NAMALWA (cell line): ENCODE measurements at regions not wholly inside any gene's neighbourhood (a gene's known extent, or its start where the extent isn't known, plus 50 kb on each side); places are given as distances from the start of the nearest gene placed in this dataset.

Experiments
- DNase-seq: peaks from one replicate; pipeline ENCODE4 v3.0.0-alpha.2; 2015; ENCODE audit warnings: low spot score

GRCh38 chr6:166692723-166693302, 65.8 kb upstream of the RPS6KA2 start:
- DNase-seq: no peak

DNA sequence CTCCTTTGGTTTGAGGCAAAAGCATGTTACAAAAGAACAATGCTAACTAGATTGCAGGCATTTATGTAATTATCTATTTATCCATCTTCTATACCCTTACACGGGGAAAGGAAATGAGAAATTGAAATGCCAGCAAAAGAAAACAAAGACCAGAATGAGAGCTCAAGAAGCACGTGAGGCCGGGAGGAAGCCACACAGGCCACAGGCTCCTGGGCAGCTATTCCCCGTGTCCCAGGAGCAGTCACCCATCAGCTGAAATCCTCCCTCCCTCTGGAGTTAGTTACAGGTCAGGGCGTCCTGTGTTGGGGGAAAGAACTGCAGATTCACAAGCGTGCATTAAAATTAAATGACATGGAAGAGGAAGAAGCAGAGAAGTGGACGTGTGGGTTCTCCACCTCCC, 64.7 kb upstream of the RPS6KA2 start:
- DNase-seq: no peak

- DNase-seq: no peak
Measured at GRCh38 chr6:166691199-166691598, 64.1 kb upstream of the RPS6KA2 start.

DNA sequence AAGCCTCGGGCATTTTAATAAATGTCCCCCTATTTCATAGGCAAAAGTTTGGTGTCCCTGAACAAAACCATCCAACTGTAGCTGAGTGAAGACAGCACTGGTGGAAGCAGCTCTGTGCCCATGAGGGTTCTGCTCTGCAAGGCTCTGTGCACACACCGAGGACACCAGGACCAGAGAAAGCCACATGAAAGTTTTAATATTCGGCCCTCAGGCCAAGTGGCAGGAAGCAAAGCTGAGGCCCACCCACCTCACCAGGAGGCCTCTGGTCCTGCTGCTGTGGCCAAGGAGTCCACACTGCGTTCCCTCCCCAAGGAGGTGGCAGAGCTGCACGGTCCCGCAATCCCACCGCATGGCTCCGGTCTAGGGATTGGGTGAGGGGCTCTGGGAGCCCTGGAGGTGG, 62.6 kb upstream of the RPS6KA2 start:
- no peak for DNase-seq

DNA sequence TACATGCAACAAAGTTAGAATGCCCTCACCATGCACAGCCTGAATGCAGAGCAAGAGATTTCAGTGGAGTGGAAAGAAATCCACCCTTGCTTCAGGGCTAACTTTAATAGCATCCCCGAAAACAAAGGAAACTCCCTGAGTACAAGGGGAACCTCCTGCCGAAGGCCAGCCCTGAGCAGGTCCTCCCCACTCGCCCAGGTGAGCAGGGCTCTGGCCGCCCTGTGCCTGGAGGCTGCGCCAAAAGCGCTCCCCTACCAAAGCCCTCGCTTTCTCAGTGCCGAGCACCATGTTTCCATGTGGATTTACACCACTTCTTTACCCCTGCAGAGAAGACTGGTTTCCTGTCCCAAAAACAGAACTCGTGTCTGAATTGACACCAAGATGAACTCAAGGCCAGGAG, 61.9 kb upstream of the RPS6KA2 start:
- DNase-seq: no peak

DNA sequence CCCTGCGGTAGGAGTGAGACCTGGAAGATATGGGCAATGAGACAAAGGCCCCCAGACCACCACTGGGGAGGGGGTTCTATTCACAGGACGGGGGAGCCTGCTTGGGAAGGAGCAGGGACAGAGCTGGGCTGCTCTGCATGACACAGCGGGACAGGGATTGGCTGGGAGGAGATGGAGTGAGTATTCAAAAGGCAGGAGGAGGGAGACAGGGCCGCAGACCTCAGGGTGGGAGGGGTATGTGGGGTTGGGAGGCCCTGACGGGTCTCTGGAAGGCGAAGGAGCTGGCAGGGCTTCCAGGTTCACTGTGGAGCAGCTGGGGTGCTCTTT, 60.8 kb upstream of the RPS6KA2 start:
- no peak for DNase-seq

- DNase-seq: no peak
Measured at GRCh38 chr6:166687070-166687878, 60.2 kb upstream of the RPS6KA2 start.

DNA sequence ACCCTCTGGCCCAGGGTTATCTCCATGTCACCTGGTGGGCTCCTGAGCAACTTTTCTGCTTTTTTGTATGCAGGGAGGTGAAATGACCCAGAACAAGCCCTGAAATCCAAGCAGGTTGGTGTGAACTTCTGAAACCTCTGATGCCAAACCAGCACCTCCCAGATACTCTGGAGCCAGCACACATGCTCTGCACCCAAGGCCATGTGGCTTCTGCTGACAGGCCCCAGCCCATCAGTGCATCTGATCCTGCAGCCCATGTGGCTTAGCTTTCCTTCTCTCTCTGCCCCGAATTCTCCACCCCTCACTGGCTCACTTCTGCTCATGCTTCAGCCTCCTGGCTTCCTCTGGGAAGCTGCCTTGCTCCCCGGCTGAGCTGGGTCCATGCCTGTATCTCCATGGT, 59.3 kb upstream of the RPS6KA2 start:
- no peak for DNase-seq

DNA sequence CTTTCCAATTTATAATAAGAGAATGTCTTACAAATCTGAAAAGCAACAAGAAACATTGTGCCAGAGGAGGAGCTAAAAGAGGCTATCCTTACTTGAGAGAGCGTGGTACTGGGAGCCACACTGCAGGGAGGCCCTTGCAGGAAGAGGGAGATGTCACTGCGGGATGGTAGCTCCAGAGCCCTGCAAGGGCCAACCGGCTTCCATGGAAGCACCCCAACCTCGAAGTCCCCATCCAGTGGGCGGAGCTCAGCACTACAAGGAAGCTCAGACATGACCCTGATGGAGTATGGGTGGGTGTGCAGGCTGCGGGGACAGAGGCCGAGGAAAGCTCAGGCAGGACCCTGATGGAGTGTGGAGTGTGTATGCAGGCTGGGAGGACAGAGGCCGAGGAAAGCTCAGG, 57.8 kb upstream of the RPS6KA2 start:
- DNase-seq: no peak

GRCh38 chr6:166684170-166684569, 57.1 kb upstream of the RPS6KA2 start:
- no peak for DNase-seq

DNA sequence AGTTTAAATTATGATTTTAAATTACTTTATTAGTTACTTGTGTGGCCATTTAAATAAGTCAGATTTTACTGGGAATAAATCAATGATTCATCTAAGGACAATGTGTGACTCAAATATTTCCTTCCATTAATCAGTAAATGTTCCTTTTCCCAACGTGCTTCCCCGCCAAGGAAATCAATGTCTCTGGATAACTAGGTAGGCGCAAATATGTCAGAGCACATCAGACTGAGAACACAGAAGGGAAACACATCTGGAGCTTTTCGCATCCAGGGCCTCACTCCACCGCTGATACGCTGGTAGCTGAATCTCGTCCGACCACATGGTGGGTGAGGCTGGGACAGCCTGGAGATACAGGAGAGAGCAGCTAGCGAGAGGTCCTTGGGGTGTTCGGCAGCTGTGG, 56.4 kb upstream of the RPS6KA2 start:
- no peak for DNase-seq

DNA sequence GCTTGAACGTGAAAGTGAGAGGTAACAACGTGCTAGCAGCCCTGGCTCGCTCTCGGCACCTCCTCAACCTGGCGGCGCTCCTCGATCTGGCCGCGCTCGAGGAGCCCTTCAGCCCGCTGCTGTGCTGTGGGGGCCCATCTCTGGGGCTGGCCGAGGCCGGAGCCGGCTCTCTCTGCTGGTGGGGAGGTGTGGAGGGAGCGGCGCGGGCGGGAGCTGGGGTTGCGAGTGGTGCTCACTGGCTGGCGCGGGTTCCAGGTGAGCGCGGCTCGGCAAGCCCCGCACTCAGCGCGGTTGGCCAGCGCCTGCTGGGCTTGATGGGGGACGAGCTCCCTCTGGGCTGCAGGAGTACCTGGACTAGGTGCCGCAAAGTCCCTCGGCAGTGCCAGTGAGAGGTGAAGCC, 52.5 kb upstream of the RPS6KA2 start:
- no peak for DNase-seq

- no peak for DNase-seq
Measured at GRCh38 chr6:166678426-166678825, 51.4 kb upstream of the RPS6KA2 start.

- DNase-seq: no peak
Measured at GRCh38 chr6:166677941-166678340, 50.9 kb upstream of the RPS6KA2 start.
